ENCODE measurements at regions not wholly inside any gene's neighbourhood (a gene's known extent, or its start where the extent isn't known, plus 50 kb on each side); places are given as distances from the start of the nearest gene placed in this dataset.

- CTCF ChIA-PET = no interaction called here
- TF ChIP-seq HDGF (IDR thresholded peaks at IDR 0.05; ENCODE audit: borderline replicate concordance) (no peak), FOXM1 (IDR thresholded peaks at IDR 0.05; ENCODE audit: borderline replicate concordance) (no peak), CTBP1 (IDR thresholded peaks at IDR 0.05; ENCODE audit: borderline replicate concordance) (no peak)
- DNase-seq (ENCODE audit: extremely low spot score) = no peak
- POLR2A ChIA-PET = no interaction called here
These were observed 353.1 kb downstream of the UQCRFS1 start for GRCh38 chr19:28859811-28860210.

- ChIA-PET POLR2A (no interaction called here), CTCF (no interaction called here)
- TF ChIP-seq ZNF384 (IDR thresholded peaks at IDR 0.05) (no peak), SP1 (IDR thresholded peaks at IDR 0.05) (no peak), TARDBP (IDR thresholded peaks at IDR 0.05) (no peak), FOXA1 (IDR thresholded peaks at IDR 0.05) (no peak), BHLHE40 (IDR thresholded peaks at IDR 0.05; ENCODE audit: borderline replicate concordance) (no peak), NFRKB (IDR thresholded peaks at IDR 0.05) (no peak), FOXM1 (IDR thresholded peaks at IDR 0.05; ENCODE audit: borderline replicate concordance) (no peak), L3MBTL2 (conservative IDR thresholded peaks at IDR 0.05) (no peak), HDGF (IDR thresholded peaks at IDR 0.05; ENCODE audit: borderline replicate concordance) (no peak), SUZ12 (IDR thresholded peaks at IDR 0.05) (no peak), PKNOX1 (IDR thresholded peaks at IDR 0.05) (no peak), ELF4 (IDR thresholded peaks at IDR 0.05) (no peak), FOXK2 (IDR thresholded peaks at IDR 0.05) (no peak), ARNT (IDR thresholded peaks at IDR 0.05) (no peak), CTBP1 (IDR thresholded peaks at IDR 0.05; ENCODE audit: borderline replicate concordance) (no peak)
- DNase-seq (ENCODE audit: extremely low spot score) = no peak
These were observed 354.0 kb downstream of the UQCRFS1 start for GRCh38 chr19:28858933-28859332.

GRCh38 chr19:28857967-28858366 is 355.0 kb downstream of the UQCRFS1 start:
- CTCF ChIA-PET = no interaction called here
- POLR2A ChIA-PET = no interaction called here
- no peak for TF ChIP-seq SUZ12 (IDR thresholded peaks at IDR 0.05)
- no peak for TF ChIP-seq LEF1 (IDR thresholded peaks at IDR 0.05; ENCODE audit: borderline replicate concordance)
- TF ChIP-seq FOXK2 (IDR thresholded peaks at IDR 0.05) = no peak
- TF ChIP-seq BHLHE40 (IDR thresholded peaks at IDR 0.05; ENCODE audit: borderline replicate concordance) = no peak
- TF ChIP-seq L3MBTL2 (conservative IDR thresholded peaks at IDR 0.05) = no peak
- TF ChIP-seq NFRKB (IDR thresholded peaks at IDR 0.05) = no peak
- no peak for TF ChIP-seq ZNF384 (IDR thresholded peaks at IDR 0.05)
- TF ChIP-seq SP1 (IDR thresholded peaks at IDR 0.05) = no peak
- TF ChIP-seq HDGF (IDR thresholded peaks at IDR 0.05; ENCODE audit: borderline replicate concordance) = no peak
- TF ChIP-seq FOXM1 (IDR thresholded peaks at IDR 0.05; ENCODE audit: borderline replicate concordance) = no peak
- DNase-seq (ENCODE audit: extremely low spot score) = no peak

- ChIA-PET POLR2A (no interaction called here), CTCF (no interaction called here)
- TF ChIP-seq TARDBP (IDR thresholded peaks at IDR 0.05) (no peak), FOXM1 (IDR thresholded peaks at IDR 0.05; ENCODE audit: borderline replicate concordance) (no peak), PKNOX1 (IDR thresholded peaks at IDR 0.05) (no peak), FOXK2 (IDR thresholded peaks at IDR 0.05) (no peak), NFRKB (IDR thresholded peaks at IDR 0.05) (no peak), FOXA1 (IDR thresholded peaks at IDR 0.05) (no peak), HDGF (IDR thresholded peaks at IDR 0.05; ENCODE audit: borderline replicate concordance) (no peak), ARNT (IDR thresholded peaks at IDR 0.05) (no peak), ZNF384 (IDR thresholded peaks at IDR 0.05) (no peak), CTBP1 (IDR thresholded peaks at IDR 0.05; ENCODE audit: borderline replicate concordance) (no peak), ELF4 (IDR thresholded peaks at IDR 0.05) (no peak), LEF1 (IDR thresholded peaks at IDR 0.05; ENCODE audit: borderline replicate concordance) (no peak), SP1 (IDR thresholded peaks at IDR 0.05) (no peak), BHLHE40 (IDR thresholded peaks at IDR 0.05; ENCODE audit: borderline replicate concordance) (no peak), L3MBTL2 (conservative IDR thresholded peaks at IDR 0.05) (no peak)
- no peak for DNase-seq (ENCODE audit: extremely low spot score)
These were observed 357.7 kb downstream of the UQCRFS1 start for GRCh38 chr19:28855216-28855615.

- CTCF ChIA-PET = no interaction called here
- no peak for DNase-seq (ENCODE audit: extremely low spot score)
- POLR2A ChIA-PET = no interaction called here
- no peak for TF ChIP-seq LEF1 (IDR thresholded peaks at IDR 0.05; ENCODE audit: borderline replicate concordance)
- no peak for TF ChIP-seq FOXM1 (IDR thresholded peaks at IDR 0.05; ENCODE audit: borderline replicate concordance)
- no peak for TF ChIP-seq ELF4 (IDR thresholded peaks at IDR 0.05)
- no peak for TF ChIP-seq TARDBP (IDR thresholded peaks at IDR 0.05)
These were observed 365.5 kb downstream of the UQCRFS1 start for GRCh38 chr19:28847468-28847867.

- DNase-seq (ENCODE audit: extremely low spot score) = no peak
- ChIA-PET POLR2A (no interaction called here), CTCF (no interaction called here)
- no peak for TF ChIP-seq FOXK2 (IDR thresholded peaks at IDR 0.05)
- no peak for TF ChIP-seq ELF4 (IDR thresholded peaks at IDR 0.05)
- TF ChIP-seq ARNT (IDR thresholded peaks at IDR 0.05) = no peak
- TF ChIP-seq ZNF384 (IDR thresholded peaks at IDR 0.05) = no peak
- no peak for TF ChIP-seq L3MBTL2 (conservative IDR thresholded peaks at IDR 0.05)
- TF ChIP-seq TARDBP (IDR thresholded peaks at IDR 0.05) = no peak
- no peak for TF ChIP-seq SUZ12 (IDR thresholded peaks at IDR 0.05)
- no peak for TF ChIP-seq FOXA1 (IDR thresholded peaks at IDR 0.05)
- no peak for TF ChIP-seq HDGF (IDR thresholded peaks at IDR 0.05; ENCODE audit: borderline replicate concordance)
- TF ChIP-seq SP1 (IDR thresholded peaks at IDR 0.05) = no peak
- TF ChIP-seq CTBP1 (IDR thresholded peaks at IDR 0.05; ENCODE audit: borderline replicate concordance) = no peak
- TF ChIP-seq FOXM1 (IDR thresholded peaks at IDR 0.05; ENCODE audit: borderline replicate concordance) = no peak
These were observed 366.7 kb downstream of the UQCRFS1 start for GRCh38 chr19:28846094-28846812.
